ENCODE measurements at regions not wholly inside any gene's neighbourhood (a gene's known extent, or its start where the extent isn't known, plus 50 kb on each side); places are given as distances from the start of the nearest gene placed in this dataset.

- Histone ChIP-seq H3K18ac (ENCODE audit: low read length) (no peak overlapping the region), H2BK15ac (ENCODE audit: low read length) (no peak overlapping the region), H2BK120ac (ENCODE audit: low read depth, low read length) (no peak overlapping the region), H3K27me3 (ENCODE audit: control insufficient read depth in 3 of 3, insufficient read depth in 3 of 3, low read depth in 1 of 3, low read length in 3 of 3) (peaks cover 0 to 8% (median 0%) of the 10 kb centered on the region in 3 experiments), H2AK5ac (ENCODE audit: low read depth, low read length) (no peak overlapping the region), H3K4me1 (ENCODE audit: control insufficient read depth in 2 of 2, insufficient read depth in 1 of 2, low read depth in 1 of 2, low read length in 2 of 2) (peaks cover 0 to 4% of the 10 kb centered on the region in 2 donors), H3K4me3 (ENCODE audit: low read length in 2 of 2) (no peak overlapping the region), H3K36me3 (replicated peaks in 1 of 2; ENCODE audit: control insufficient read depth in 2 of 2, insufficient read depth in 2 of 2, low read length in 2 of 2) (no peaks in the 10 kb centered on the region), H3K4me2 (ENCODE audit: insufficient read depth, low read length, poor library complexity, severe bottlenecking) (no peak overlapping the region), H3K79me1 (ENCODE audit: low read depth, low read length) (no peaks in the 10 kb centered on the region), H4K8ac (ENCODE audit: low read depth, low read length) (no peak overlapping the region), H2BK12ac (ENCODE audit: low read length) (no peak overlapping the region), H3K14ac (ENCODE audit: low read length) (no peak overlapping the region), H4K91ac (ENCODE audit: low read depth, low read length, poor library complexity) (no peak overlapping the region), H3K9ac (ENCODE audit: low read depth, low read length, poor library complexity) (no peak overlapping the region), H3K23ac (ENCODE audit: low read depth, low read length, poor library complexity) (no peak overlapping the region), H3K4ac (ENCODE audit: low read length) (no peak overlapping the region), H2BK5ac (ENCODE audit: low read length) (no peak overlapping the region), H3K27ac (replicated peaks; ENCODE audit: low read length) (no peak overlapping the region), H3K9me3 (replicated peaks in 1 of 2; ENCODE audit: control insufficient read depth in 2 of 2, insufficient read depth in 1 of 2, low read depth in 1 of 2, low read length in 2 of 2) (no peaks in the 10 kb centered on the region), H2AFZ (ENCODE audit: low read length) (no peak overlapping the region)
- no CpG with 5 or more reads among the region's 2 CpGs for WGBS, 2 donors (ENCODE audit: extremely low coverage in 2 of 2, insufficient read length in 2 of 2, insufficient replicate concordance in 1 of 2)
- DNase-seq (ENCODE audit: low spot score) = no peak
Measured at GRCh38 chr1:94314222-94314858, 77.0 kb upstream of the ARHGAP29 start.

- H3K4me2 ChIP-seq (ENCODE audit: insufficient read depth, low read length, poor library complexity, severe bottlenecking) = no peak overlapping the region
- H2AK5ac ChIP-seq (ENCODE audit: low read depth, low read length) = no peak overlapping the region
- H3K79me1 ChIP-seq (ENCODE audit: low read depth, low read length) = no peaks in the 10 kb centered on the region
- H2BK120ac ChIP-seq (ENCODE audit: low read depth, low read length) = no peak overlapping the region
- no peak overlapping the region for H4K8ac ChIP-seq (ENCODE audit: low read depth, low read length)
- no peak overlapping the region for H3K23ac ChIP-seq (ENCODE audit: low read depth, low read length, poor library complexity)
- no peak overlapping the region for H3K4ac ChIP-seq (ENCODE audit: low read length)
- no peak overlapping the region for H2AFZ ChIP-seq (ENCODE audit: low read length)
- no peaks in the 10 kb centered on the region for H3K36me3 ChIP-seq (replicated peaks in 1 of 2; ENCODE audit: control insufficient read depth in 2 of 2, insufficient read depth in 2 of 2, low read length in 2 of 2)
- H3K27ac ChIP-seq (replicated peaks; ENCODE audit: low read length) = no peak overlapping the region
- no peak overlapping the region for H3K4me3 ChIP-seq (ENCODE audit: low read length in 2 of 2)
- H2BK15ac ChIP-seq (ENCODE audit: low read length) = no peak overlapping the region
- peaks cover 0 to 17% (median 0%) of the 10 kb centered on the region in 3 experiments for H3K27me3 ChIP-seq (ENCODE audit: control insufficient read depth in 3 of 3, insufficient read depth in 3 of 3, low read depth in 1 of 3, low read length in 3 of 3)
- no peak overlapping the region for H2BK5ac ChIP-seq (ENCODE audit: low read length)
- H3K9ac ChIP-seq (ENCODE audit: low read depth, low read length, poor library complexity) = no peak overlapping the region
- DNase-seq (ENCODE audit: low spot score) = no peak
- H4K91ac ChIP-seq (ENCODE audit: low read depth, low read length, poor library complexity) = no peak overlapping the region
- no peak overlapping the region for H3K14ac ChIP-seq (ENCODE audit: low read length)
- no peak overlapping the region for H3K18ac ChIP-seq (ENCODE audit: low read length)
- no peaks in the 10 kb centered on the region for H3K9me3 ChIP-seq (replicated peaks in 1 of 2; ENCODE audit: control insufficient read depth in 2 of 2, insufficient read depth in 1 of 2, low read depth in 1 of 2, low read length in 2 of 2)
- no CpG with 5 or more reads among the region's 3 CpGs for WGBS, 2 donors (ENCODE audit: extremely low coverage in 2 of 2, insufficient read length in 2 of 2, insufficient replicate concordance in 1 of 2)
- H3K4me1 ChIP-seq (ENCODE audit: control insufficient read depth in 2 of 2, insufficient read depth in 1 of 2, low read depth in 1 of 2, low read length in 2 of 2) = peaks cover 0 to 1% of the 10 kb centered on the region in 2 donors
- no peak overlapping the region for H2BK12ac ChIP-seq (ENCODE audit: low read length)
Measured at GRCh38 chr1:94310570-94311270, 73.3 kb upstream of the ARHGAP29 start.

GRCh38 chr1:94309829-94310569, 72.6 kb upstream of the ARHGAP29 start:
- H3K23ac ChIP-seq (ENCODE audit: low read depth, low read length, poor library complexity) = no peak overlapping the region
- no peak overlapping the region for H2BK120ac ChIP-seq (ENCODE audit: low read depth, low read length)
- no CpG with 5 or more reads among the region's 9 CpGs for WGBS, 2 donors (ENCODE audit: extremely low coverage in 2 of 2, insufficient read length in 2 of 2, insufficient replicate concordance in 1 of 2)

DNA sequence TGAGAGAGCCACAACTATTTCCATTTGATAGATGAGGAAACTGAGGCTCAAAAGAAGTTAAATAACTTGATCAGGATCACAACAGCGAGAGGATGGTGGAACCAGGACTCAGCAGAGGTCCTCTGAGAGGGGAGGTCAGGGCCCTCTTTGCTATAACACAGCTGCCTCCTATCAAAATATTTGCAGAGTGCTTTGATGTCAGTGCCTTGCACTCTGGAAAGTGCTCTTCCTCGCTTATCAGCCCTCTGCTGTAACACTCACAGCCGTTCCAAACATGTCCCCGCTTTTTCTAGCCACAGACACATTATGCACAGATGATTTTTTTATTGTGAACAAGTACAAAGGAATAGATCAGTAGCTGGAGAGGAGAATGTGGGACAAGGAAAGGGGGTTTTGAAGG, 71.8 kb upstream of the ARHGAP29 start:
- WGBS, 2 donors (ENCODE audit: extremely low coverage in 2 of 2, insufficient read length in 2 of 2, insufficient replicate concordance in 1 of 2) = no CpG with 5 or more reads among the region's 4 CpGs
- no peak overlapping the region for H4K91ac ChIP-seq (ENCODE audit: low read depth, low read length, poor library complexity)
- no peaks in the 10 kb centered on the region for H3K9me3 ChIP-seq (replicated peaks in 1 of 2; ENCODE audit: control insufficient read depth in 2 of 2, insufficient read depth in 1 of 2, low read depth in 1 of 2, low read length in 2 of 2)
- H2BK5ac ChIP-seq (ENCODE audit: low read length) = no peak overlapping the region
- H3K4me2 ChIP-seq (ENCODE audit: insufficient read depth, low read length, poor library complexity, severe bottlenecking) = no peak overlapping the region
- no peak overlapping the region for H2BK12ac ChIP-seq (ENCODE audit: low read length)
- no peak for DNase-seq (ENCODE audit: low spot score)
- no peak overlapping the region for H3K9ac ChIP-seq (ENCODE audit: low read depth, low read length, poor library complexity)
- H3K18ac ChIP-seq (ENCODE audit: low read length) = no peak overlapping the region
- no peaks in the 10 kb centered on the region for H3K4me1 ChIP-seq (ENCODE audit: control insufficient read depth in 2 of 2, insufficient read depth in 1 of 2, low read depth in 1 of 2, low read length in 2 of 2)
- no peak overlapping the region for H2BK15ac ChIP-seq (ENCODE audit: low read length)
- H3K23ac ChIP-seq (ENCODE audit: low read depth, low read length, poor library complexity) = no peak overlapping the region
- no peaks in the 10 kb centered on the region for H3K79me1 ChIP-seq (ENCODE audit: low read depth, low read length)
- H3K4ac ChIP-seq (ENCODE audit: low read length) = no peak overlapping the region
- no peak overlapping the region for H3K27ac ChIP-seq (replicated peaks; ENCODE audit: low read length)
- no peak overlapping the region for H2BK120ac ChIP-seq (ENCODE audit: low read depth, low read length)
- no peak overlapping the region for H2AFZ ChIP-seq (ENCODE audit: low read length)
- peaks cover 0 to 17% (median 0%) of the 10 kb centered on the region in 3 experiments for H3K27me3 ChIP-seq (ENCODE audit: control insufficient read depth in 3 of 3, insufficient read depth in 3 of 3, low read depth in 1 of 3, low read length in 3 of 3)
- H4K8ac ChIP-seq (ENCODE audit: low read depth, low read length) = no peak overlapping the region
- H3K14ac ChIP-seq (ENCODE audit: low read length) = no peak overlapping the region
- no peaks in the 10 kb centered on the region for H3K36me3 ChIP-seq (replicated peaks in 1 of 2; ENCODE audit: control insufficient read depth in 2 of 2, insufficient read depth in 2 of 2, low read length in 2 of 2)
- no peak overlapping the region for H3K4me3 ChIP-seq (ENCODE audit: low read length in 2 of 2)
- no peak overlapping the region for H2AK5ac ChIP-seq (ENCODE audit: low read depth, low read length)

More at GRCh38 chr1:94309829-94310569, 72.6 kb upstream of the ARHGAP29 start:
- H3K18ac ChIP-seq (ENCODE audit: low read length) = no peak overlapping the region
- H4K8ac ChIP-seq (ENCODE audit: low read depth, low read length) = no peak overlapping the region
- no peak overlapping the region for H2BK12ac ChIP-seq (ENCODE audit: low read length)
- H4K91ac ChIP-seq (ENCODE audit: low read depth, low read length, poor library complexity) = no peak overlapping the region
- H2BK5ac ChIP-seq (ENCODE audit: low read length) = no peak overlapping the region
- H3K4me2 ChIP-seq (ENCODE audit: insufficient read depth, low read length, poor library complexity, severe bottlenecking) = no peak overlapping the region
- DNase-seq (ENCODE audit: low spot score) = no peak
- H3K9ac ChIP-seq (ENCODE audit: low read depth, low read length, poor library complexity) = no peak overlapping the region
- H2BK15ac ChIP-seq (ENCODE audit: low read length) = no peak overlapping the region
- no peak overlapping the region for H3K4ac ChIP-seq (ENCODE audit: low read length)
- H3K27ac ChIP-seq (replicated peaks; ENCODE audit: low read length) = no peak overlapping the region
- H3K9me3 ChIP-seq (replicated peaks in 1 of 2; ENCODE audit: control insufficient read depth in 2 of 2, insufficient read depth in 1 of 2, low read depth in 1 of 2, low read length in 2 of 2) = no peaks in the 10 kb centered on the region
- H2AFZ ChIP-seq (ENCODE audit: low read length) = no peak overlapping the region
- H3K4me3 ChIP-seq (ENCODE audit: low read length in 2 of 2) = no peak overlapping the region
- H3K36me3 ChIP-seq (replicated peaks in 1 of 2; ENCODE audit: control insufficient read depth in 2 of 2, insufficient read depth in 2 of 2, low read length in 2 of 2) = no peaks in the 10 kb centered on the region
- peaks cover 0 to 17% (median 0%) of the 10 kb centered on the region in 3 experiments for H3K27me3 ChIP-seq (ENCODE audit: control insufficient read depth in 3 of 3, insufficient read depth in 3 of 3, low read depth in 1 of 3, low read length in 3 of 3)
- no peaks in the 10 kb centered on the region for H3K4me1 ChIP-seq (ENCODE audit: control insufficient read depth in 2 of 2, insufficient read depth in 1 of 2, low read depth in 1 of 2, low read length in 2 of 2)
- no peaks in the 10 kb centered on the region for H3K79me1 ChIP-seq (ENCODE audit: low read depth, low read length)
- H2AK5ac ChIP-seq (ENCODE audit: low read depth, low read length) = no peak overlapping the region
- no peak overlapping the region for H3K14ac ChIP-seq (ENCODE audit: low read length)

Data from neuronal stem cell (in vitro differentiated cells).